Neuronal stem cell (in vitro differentiated cells): ENCODE measurements at regions not wholly inside any gene's neighbourhood (a gene's known extent, or its start where the extent isn't known, plus 50 kb on each side); places are given as distances from the start of the nearest gene placed in this dataset.

Experiments
- DNase-seq: peaks from one replicate; pipeline ENCODE4 v3.0.0-alpha.2; 2013; ENCODE audit warnings: low spot score
- H2AFZ ChIP-seq: one replicate; pipeline ENCODE4 v1.6.1; 2013; ENCODE audit warnings: mild to moderate bottlenecking, low read length, inconsistent platforms
- H2AK5ac ChIP-seq: 2 replicates; pipeline ENCODE4 v1.6.1; 2013; ENCODE audit warnings: low read depth, mild to moderate bottlenecking, inconsistent platforms, low read length, moderate library complexity, mixed read lengths
- H2BK120ac ChIP-seq: 2 replicates; pipeline ENCODE4 v1.6.1; 2013; ENCODE audit warnings: low read depth, mild to moderate bottlenecking, inconsistent platforms, low read length, moderate library complexity, mixed read lengths
- H2BK12ac ChIP-seq: one replicate; pipeline ENCODE4 v1.6.1; 2013; ENCODE audit warnings: low read length, inconsistent platforms
- H2BK15ac ChIP-seq: 2 replicates; pipeline ENCODE4 v1.6.1; 2013; ENCODE audit warnings: mild to moderate bottlenecking, low read length, inconsistent platforms, mixed read lengths
- H2BK5ac ChIP-seq: one replicate; pipeline ENCODE4 v1.6.1; 2013; ENCODE audit warnings: inconsistent platforms, mild to moderate bottlenecking, low read length, moderate library complexity
- H3K14ac ChIP-seq: one replicate; pipeline ENCODE4 v1.6.1; 2013; ENCODE audit warnings: low read length, inconsistent platforms
- H3K18ac ChIP-seq: 2 replicates; pipeline ENCODE4 v1.6.1; 2013; ENCODE audit warnings: low read length, inconsistent platforms
- H3K23ac ChIP-seq: 2 replicates; pipeline ENCODE4 v1.6.1; 2013; ENCODE audit warnings: low read depth, mild to moderate bottlenecking, mixed read lengths, low read length, inconsistent platforms; ENCODE audit not compliant: poor library complexity
- H3K27ac ChIP-seq: replicated peaks from 3 replicates; pipeline ENCODE4 v1.5.1; 2013; ENCODE audit warnings: low read length, inconsistent platforms
- H3K27me3 ChIP-seq, 3 experiments: 2 replicates each; pipeline ENCODE4 v1.6.1; 2013; ENCODE audit warnings: low read length in 3 of 3, mild to moderate bottlenecking in 2 of 3, inconsistent platforms in 1 of 3, low read depth in 1 of 3, mixed read lengths in 1 of 3, moderate library complexity in 1 of 3; ENCODE audit not compliant: control insufficient read depth in 3 of 3, insufficient read depth in 3 of 3
- H3K36me3 ChIP-seq, 2 donors: replicated peaks in 1 of 2; 2 replicates each; pipeline ENCODE4 v1.6.1; 2013; ENCODE audit warnings: low read length in 2 of 2; ENCODE audit not compliant: control insufficient read depth in 2 of 2, insufficient read depth in 2 of 2
- H3K4ac ChIP-seq: 2 replicates; pipeline ENCODE4 v1.6.1; 2013; ENCODE audit warnings: inconsistent platforms, mild to moderate bottlenecking, low read length, moderate library complexity
- H3K4me1 ChIP-seq, 2 donors: 1 replicate in 1 of 2; 2 replicates in 1 of 2; pipeline ENCODE4 v1.6.1; 2013; ENCODE audit warnings: low read length in 2 of 2, low read depth in 1 of 2; ENCODE audit not compliant: control insufficient read depth in 2 of 2, insufficient read depth in 1 of 2
- H3K4me2 ChIP-seq: one replicate; pipeline ENCODE4 v1.6.1; 2013; ENCODE audit warnings: mild to moderate bottlenecking, low read length, inconsistent platforms; ENCODE audit not compliant: insufficient read depth, poor library complexity, severe bottlenecking
- H3K4me3 ChIP-seq, 2 donors: 2 replicates each; pipeline ENCODE4 v1.5.1; 2013; ENCODE audit warnings: low read length in 2 of 2, mild to moderate bottlenecking in 2 of 2, inconsistent platforms in 1 of 2, moderate library complexity in 1 of 2
- H3K79me1 ChIP-seq: one replicate; pipeline ENCODE4 v1.6.1; 2013; ENCODE audit warnings: low read depth, mild to moderate bottlenecking, inconsistent platforms, low read length, moderate library complexity
- H3K9ac ChIP-seq: one replicate; pipeline ENCODE4 v1.6.1; 2013; ENCODE audit warnings: mild to moderate bottlenecking, low read depth, low read length, inconsistent platforms; ENCODE audit not compliant: poor library complexity
- H3K9me3 ChIP-seq, 2 donors: replicated peaks in 1 of 2; 2 replicates each; pipeline versions ENCODE3 to v1.6.1; 2013; ENCODE audit warnings: low read length in 2 of 2, mild to moderate bottlenecking in 2 of 2, inconsistent platforms in 1 of 2, low read depth in 1 of 2, mixed read lengths in 1 of 2, moderate library complexity in 1 of 2; ENCODE audit not compliant: control insufficient read depth in 2 of 2, insufficient read depth in 1 of 2
- H4K8ac ChIP-seq: one replicate; pipeline ENCODE4 v1.6.1; 2013; ENCODE audit warnings: low read depth, mild to moderate bottlenecking, inconsistent platforms, low read length, moderate library complexity
- H4K91ac ChIP-seq: one replicate; pipeline ENCODE4 v1.6.1; 2013; ENCODE audit warnings: low read length, low read depth, mild to moderate bottlenecking, inconsistent platforms; ENCODE audit not compliant: poor library complexity
- WGBS, 2 donors: extraction: QIAGEN DNeasy Blood & Tissue Kit; methylation state at CpG; one replicate each; pipeline ENCODE4 v1.1.7; 2013; ENCODE audit warnings: missing lambda C conversion rate in 2 of 2, mixed read lengths in 1 of 2; ENCODE audit not compliant: insufficient read length in 2 of 2, insufficient replicate concordance in 1 of 2; ENCODE audit errors: extremely low coverage in 2 of 2; 5-methylcytosine and 5-hydroxymethylcytosine counted together

GRCh38 chr6:105793130-105793529 is 293.0 kb upstream of the PRDM1 start:
- Histone ChIP-seq H2BK12ac (no peak overlapping the region), H3K9ac (no peak overlapping the region), H3K27me3 (no peaks in the 10 kb centered on the region), H4K8ac (no peak overlapping the region), H3K23ac (no peak overlapping the region), H3K9me3 (no peaks in the 10 kb centered on the region), H2AK5ac (no peak overlapping the region), H2BK15ac (no peak overlapping the region), H2AFZ (no peak overlapping the region), H2BK120ac (no peak overlapping the region), H3K4me2 (no peak overlapping the region), H3K36me3 (no peaks in the 10 kb centered on the region), H3K27ac (no peak overlapping the region), H3K18ac (no peak overlapping the region), H2BK5ac (no peak overlapping the region), H3K79me1 (no peaks in the 10 kb centered on the region), H4K91ac (no peak overlapping the region), H3K14ac (no peak overlapping the region), H3K4me1 (peaks cover 0 to 2% of the 10 kb centered on the region in 2 donors), H3K4ac (no peak overlapping the region), H3K4me3 (no peak overlapping the region)
- no peak for DNase-seq
- no CpG with 5 or more reads among the region's 4 CpGs for WGBS, 2 donors

GRCh38 chr6:105791583-105792318 is 294.4 kb upstream of the PRDM1 start:
- H2BK120ac ChIP-seq, result no peak overlapping the region
- no peak overlapping the region for H3K4ac ChIP-seq
- H3K36me3 ChIP-seq, result no peaks in the 10 kb centered on the region
- no peak overlapping the region for H3K4me2 ChIP-seq
- WGBS, 2 donors, result no CpG with 5 or more reads among the region's 5 CpGs
- no peak overlapping the region for H4K8ac ChIP-seq
- H3K18ac ChIP-seq, result no peak overlapping the region
- no peak overlapping the region for H2BK15ac ChIP-seq
- H3K4me1 ChIP-seq, result peaks cover 0 to 2% of the 10 kb centered on the region in 2 donors
- H3K9me3 ChIP-seq, result no peaks in the 10 kb centered on the region
- H3K4me3 ChIP-seq, result no peak overlapping the region
- no peaks in the 10 kb centered on the region for H3K79me1 ChIP-seq
- H2BK12ac ChIP-seq, result no peak overlapping the region
- H3K23ac ChIP-seq, result no peak overlapping the region
- no peak overlapping the region for H3K27ac ChIP-seq
- no peak for DNase-seq
- no peak overlapping the region for H3K14ac ChIP-seq
- no peak overlapping the region for H2BK5ac ChIP-seq
- H2AK5ac ChIP-seq, result no peak overlapping the region
- H2AFZ ChIP-seq, result no peak overlapping the region
- H3K27me3 ChIP-seq, result no peaks in the 10 kb centered on the region
- H4K91ac ChIP-seq, result no peak overlapping the region
- no peak overlapping the region for H3K9ac ChIP-seq

GRCh38 chr6:105791179-105791578 is 295.0 kb upstream of the PRDM1 start:
- Histone ChIP-seq H3K14ac (no peak overlapping the region), H3K4me2 (no peak overlapping the region), H3K27ac (no peak overlapping the region), H2AFZ (no peak overlapping the region), H3K4me3 (no peak overlapping the region), H2AK5ac (no peak overlapping the region), H2BK12ac (no peak overlapping the region), H3K79me1 (no peaks in the 10 kb centered on the region), H3K4ac (no peak overlapping the region), H4K8ac (no peak overlapping the region), H3K9ac (no peak overlapping the region), H3K23ac (no peak overlapping the region), H3K4me1 (peaks cover 0 to 2% of the 10 kb centered on the region in 2 donors), H2BK5ac (no peak overlapping the region), H3K9me3 (no peaks in the 10 kb centered on the region), H4K91ac (no peak overlapping the region), H3K18ac (no peak overlapping the region), H3K36me3 (no peaks in the 10 kb centered on the region), H3K27me3 (no peaks in the 10 kb centered on the region), H2BK120ac (no peak overlapping the region), H2BK15ac (no peak overlapping the region)
- DNase-seq, result no peak
- WGBS, 2 donors, result no CpG with 5 or more reads among the region's 1 CpG

GRCh38 chr6:105790635-105791034 is 295.5 kb upstream of the PRDM1 start:
- Histone ChIP-seq H2BK5ac (no peak overlapping the region), H3K27me3 (no peaks in the 10 kb centered on the region), H3K4me1 (peaks cover 0 to 2% of the 10 kb centered on the region in 2 donors), H4K91ac (no peak overlapping the region), H2AK5ac (no peak overlapping the region), H3K14ac (no peak overlapping the region), H3K9me3 (no peaks in the 10 kb centered on the region), H3K18ac (no peak overlapping the region), H2BK15ac (no peak overlapping the region), H3K4me3 (no peak overlapping the region), H3K79me1 (no peaks in the 10 kb centered on the region), H3K27ac (no peak overlapping the region), H3K4ac (no peak overlapping the region), H2BK120ac (no peak overlapping the region), H2BK12ac (no peak overlapping the region), H3K4me2 (no peak overlapping the region), H3K9ac (no peak overlapping the region), H3K36me3 (no peaks in the 10 kb centered on the region), H4K8ac (no peak overlapping the region), H3K23ac (no peak overlapping the region), H2AFZ (no peak overlapping the region)
- no peak for DNase-seq
- no CpG with 5 or more reads among the region's 1 CpG for WGBS, 2 donors
